Smooth muscle cell (in vitro differentiated cells): ENCODE measurements at regions not wholly inside any gene's neighbourhood (a gene's known extent, or its start where the extent isn't known, plus 50 kb on each side); places are given as distances from the start of the nearest gene placed in this dataset.
"Not testable (repeated sequence)": the region's sequence is repeated elsewhere in the genome, so short reads cannot be mapped to it uniquely, and the experiment has no call there.

Experiments
- DNase-seq: peaks from one replicate; lab custom pipeline; 2025; ENCODE audit not compliant: unreplicated experiment; lab: John Stamatoyannopoulos, UW
- H2AFZ ChIP-seq: fragments of 200-600 bp; sonication (generic); 2 replicates; pipeline ENCODE4 v1.6.0; 2016; ENCODE audit warnings: antibody characterized with exemption, low read depth, mild to moderate bottlenecking
- H3F3A ChIP-seq: fragments of 200-600 bp; sonication (generic); 2 replicates; pipeline ENCODE4 v1.6.0; 2017; ENCODE audit warnings: antibody characterized with exemption, low read depth
- H3K27ac ChIP-seq: fragments of 200-600 bp; sonication (generic); 2 replicates; pipeline ENCODE4 v1.5.1; 2016; ENCODE audit warnings: low read depth, mild to moderate bottlenecking
- H3K27me3 ChIP-seq: fragments of 200-600 bp; sonication (generic); 2 replicates; pipeline ENCODE4 v1.6.1; 2016; ENCODE audit warnings: low read depth, mild to moderate bottlenecking
- H3K36me3 ChIP-seq: fragments of 200-600 bp; sonication (generic); 2 replicates; pipeline ENCODE4 v1.5.1; 2016; ENCODE audit warnings: low read depth
- H3K4me1 ChIP-seq: fragments of 200-600 bp; sonication (generic); 2 replicates; pipeline ENCODE4 v1.5.1; 2016; ENCODE audit warnings: low read depth
- H3K4me2 ChIP-seq: fragments of 200-600 bp; sonication (generic); 2 replicates; pipeline ENCODE4 v1.6.0; 2016; ENCODE audit warnings: mild to moderate bottlenecking
- H3K4me3 ChIP-seq: fragments of 200-600 bp; sonication (generic); 2 replicates; pipeline ENCODE4 v1.5.1; 2016; ENCODE audit warnings: mild to moderate bottlenecking
- H3K79me2 ChIP-seq: fragments of 200-600 bp; sonication (generic); 2 replicates; pipeline ENCODE4 v1.6.0; 2016; ENCODE audit warnings: low read depth, mild to moderate bottlenecking
- H3K9ac ChIP-seq: fragments of 200-600 bp; sonication (generic); 2 replicates; pipeline ENCODE4 v1.6.0; 2016; ENCODE audit warnings: low read depth
- H3K9me3 ChIP-seq: fragments of 200-600 bp; sonication (generic); replicated peaks from 2 replicates; pipeline ENCODE4 v1.5.1; 2016; ENCODE audit warnings: low read depth
- H4K20me1 ChIP-seq: fragments of 200-600 bp; sonication (generic); 2 replicates; pipeline ENCODE4 v1.6.0; 2016; ENCODE audit warnings: low read depth
- WGBS: methylation state at CpG from one replicate; pipeline ENCODE4 v1.1.7; 2016; ENCODE audit warnings: low lambda C conversion rate; 5-methylcytosine and 5-hydroxymethylcytosine counted together
- TF ChIP-seq, protein P1 (sequence below): fragments of 200-600 bp; sonication (generic); IDR thresholded peaks from 2 replicates; pipeline ENCODE4 v1.5.1; 2017; ENCODE audit warnings: borderline replicate concordance, mild to moderate bottlenecking, antibody characterized with exemption; ENCODE audit not compliant: insufficient read depth, poor library complexity, severe bottlenecking

DNA sequence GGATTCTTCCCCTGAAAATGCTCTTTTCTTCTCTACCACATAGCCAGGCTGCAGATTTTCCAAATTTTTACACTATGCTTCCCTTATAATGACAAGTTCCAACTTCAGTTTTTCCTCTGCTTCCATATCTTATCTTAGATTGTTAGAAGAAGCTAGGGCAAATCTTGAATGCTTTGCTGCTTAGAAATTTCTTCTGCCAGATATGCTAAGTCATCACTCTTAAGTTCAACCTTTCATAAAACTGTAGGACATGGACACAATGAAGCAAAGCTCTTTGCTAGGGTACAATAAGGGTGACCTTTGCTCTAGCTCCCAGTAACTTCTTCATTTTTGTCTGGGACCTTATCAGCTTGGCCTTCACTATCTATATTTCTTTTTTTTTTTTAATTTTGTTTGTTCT lies 88.7 kb downstream of the NXNL2 start:
- TF ChIP-seq, protein P1, sequence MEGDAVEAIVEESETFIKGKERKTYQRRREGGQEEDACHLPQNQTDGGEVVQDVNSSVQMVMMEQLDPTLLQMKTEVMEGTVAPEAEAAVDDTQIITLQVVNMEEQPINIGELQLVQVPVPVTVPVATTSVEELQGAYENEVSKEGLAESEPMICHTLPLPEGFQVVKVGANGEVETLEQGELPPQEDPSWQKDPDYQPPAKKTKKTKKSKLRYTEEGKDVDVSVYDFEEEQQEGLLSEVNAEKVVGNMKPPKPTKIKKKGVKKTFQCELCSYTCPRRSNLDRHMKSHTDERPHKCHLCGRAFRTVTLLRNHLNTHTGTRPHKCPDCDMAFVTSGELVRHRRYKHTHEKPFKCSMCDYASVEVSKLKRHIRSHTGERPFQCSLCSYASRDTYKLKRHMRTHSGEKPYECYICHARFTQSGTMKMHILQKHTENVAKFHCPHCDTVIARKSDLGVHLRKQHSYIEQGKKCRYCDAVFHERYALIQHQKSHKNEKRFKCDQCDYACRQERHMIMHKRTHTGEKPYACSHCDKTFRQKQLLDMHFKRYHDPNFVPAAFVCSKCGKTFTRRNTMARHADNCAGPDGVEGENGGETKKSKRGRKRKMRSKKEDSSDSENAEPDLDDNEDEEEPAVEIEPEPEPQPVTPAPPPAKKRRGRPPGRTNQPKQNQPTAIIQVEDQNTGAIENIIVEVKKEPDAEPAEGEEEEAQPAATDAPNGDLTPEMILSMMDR, result no peak
- no peaks in the 10 kb centered on the region for H4K20me1 ChIP-seq
- H3K36me3 ChIP-seq, result no peaks in the 10 kb centered on the region
- no peak overlapping the region for H3K4me3 ChIP-seq
- H3K9me3 ChIP-seq, result no peaks in the 10 kb centered on the region
- H3K4me1 ChIP-seq, result no peaks in the 10 kb centered on the region
- H3F3A ChIP-seq, result no peaks in the 10 kb centered on the region
- H3K27me3 ChIP-seq, result no peaks in the 10 kb centered on the region
- H3K79me2 ChIP-seq, result no peaks in the 10 kb centered on the region
- no peak overlapping the region for H3K4me2 ChIP-seq
- DNase-seq, result no peak
- H3K27ac ChIP-seq, result no peak overlapping the region
- no peak overlapping the region for H2AFZ ChIP-seq
- no peak overlapping the region for H3K9ac ChIP-seq

DNA sequence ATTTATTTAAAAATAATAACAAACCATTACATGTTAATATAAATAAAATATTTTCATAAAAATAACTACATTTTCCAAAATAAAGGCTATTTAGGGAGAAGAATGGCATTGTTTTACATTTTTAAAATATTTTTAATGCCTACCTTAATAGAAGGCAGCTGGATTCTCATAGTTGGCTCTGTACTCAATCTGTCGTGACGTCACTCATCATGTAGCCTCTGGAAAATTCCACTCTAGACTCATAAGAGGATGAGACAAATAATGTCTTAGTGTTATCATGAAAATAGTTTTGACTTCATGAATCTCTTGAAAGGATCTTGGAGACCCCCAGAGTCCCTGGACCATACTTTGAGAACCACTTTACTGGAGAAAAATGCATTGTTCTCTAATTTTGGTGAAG lies 93.1 kb downstream of the NXNL2 start:
- H2AFZ ChIP-seq, result no peak overlapping the region
- no peak overlapping the region for H3K9ac ChIP-seq
- H3K27me3 ChIP-seq, result no peaks in the 10 kb centered on the region
- no peak overlapping the region for H3K4me3 ChIP-seq
- no peak overlapping the region for H3K27ac ChIP-seq
- no peaks in the 10 kb centered on the region for H3K36me3 ChIP-seq
- no peaks in the 10 kb centered on the region for H3K9me3 ChIP-seq
- no peak overlapping the region for H3K4me2 ChIP-seq
- no peaks in the 10 kb centered on the region for H3K79me2 ChIP-seq
- H3F3A ChIP-seq, result no peaks in the 10 kb centered on the region
- no peak for DNase-seq
- H4K20me1 ChIP-seq, result no peaks in the 10 kb centered on the region
- WGBS, result 74% methylated on average over 2 of the region's 2 CpGs
- TF ChIP-seq, protein P1, result no peak
- no peaks in the 10 kb centered on the region for H3K4me1 ChIP-seq

DNA sequence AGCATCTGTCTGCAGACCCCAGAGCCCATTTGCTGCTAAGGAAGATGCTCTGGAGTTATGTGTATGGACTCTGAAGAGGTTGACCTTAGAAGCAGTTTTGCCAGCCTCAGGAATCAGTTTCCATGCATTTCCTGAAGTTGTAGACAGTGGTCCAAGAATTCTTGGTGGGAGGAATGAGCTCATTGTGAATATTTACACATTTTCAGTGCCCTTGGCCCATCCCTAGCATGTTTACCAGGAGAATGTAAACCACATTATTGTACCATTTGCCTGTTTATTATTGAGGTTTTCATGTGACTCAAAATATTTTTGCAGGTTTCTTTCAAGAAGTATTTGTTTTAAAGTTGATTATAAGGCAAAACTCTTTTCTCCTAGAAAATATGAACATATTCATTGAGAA lies 93.8 kb downstream of the NXNL2 start:
- H3K4me2 ChIP-seq, result no peak overlapping the region
- no peak overlapping the region for H3K4me3 ChIP-seq
- H3K36me3 ChIP-seq, result no peaks in the 10 kb centered on the region
- TF ChIP-seq, protein P1, result no peak
- no peak overlapping the region for H2AFZ ChIP-seq
- H4K20me1 ChIP-seq, result no peaks in the 10 kb centered on the region
- no peaks in the 10 kb centered on the region for H3F3A ChIP-seq
- no peaks in the 10 kb centered on the region for H3K79me2 ChIP-seq
- H3K4me1 ChIP-seq, result no peaks in the 10 kb centered on the region
- H3K9me3 ChIP-seq, result no peaks in the 10 kb centered on the region
- H3K27ac ChIP-seq, result no peak overlapping the region
- no peaks in the 10 kb centered on the region for H3K27me3 ChIP-seq
- DNase-seq, result no peak
- H3K9ac ChIP-seq, result no peak overlapping the region

DNA sequence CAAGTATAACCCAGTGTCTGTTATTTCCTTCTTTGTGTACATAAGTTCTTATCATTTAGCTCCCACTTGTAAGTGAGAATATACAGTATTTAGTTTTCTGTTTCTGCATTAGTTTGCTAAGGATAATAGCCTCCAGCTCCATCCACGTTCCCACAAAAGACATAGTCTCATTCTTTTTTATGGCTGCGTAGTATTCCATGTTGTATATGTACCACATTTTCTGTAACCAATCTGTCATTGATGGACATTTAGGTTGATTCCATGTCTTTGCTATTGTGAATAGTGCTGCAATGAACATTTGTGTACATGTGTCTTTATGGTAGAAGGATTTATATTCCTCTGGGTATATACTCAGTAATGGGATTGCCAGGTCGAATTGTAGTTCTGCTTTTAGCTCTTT lies 95.6 kb downstream of the NXNL2 start:
- not testable (repeated sequence) for H3K4me3 ChIP-seq, H3K36me3 ChIP-seq, H3K27me3 ChIP-seq, H2AFZ ChIP-seq, H3K27ac ChIP-seq, DNase-seq, H3K4me1 ChIP-seq, H3K79me2 ChIP-seq, H3K9me3 ChIP-seq, H3K4me2 ChIP-seq, H4K20me1 ChIP-seq, H3F3A ChIP-seq, H3K9ac ChIP-seq
- WGBS, result 75% methylated on average over 3 of the region's 3 CpGs
